Posterior vena cava (tissue), 2 donors: ENCODE measurements at regions not wholly inside any gene's neighbourhood (a gene's known extent, or its start where the extent isn't known, plus 50 kb on each side); places are given as distances from the start of the nearest gene placed in this dataset.
A peak's percentile ranks its signal among the peaks of the same experiment; 100 is the strongest.

ENCODE experiments used
- DNase-seq: peaks from one replicate; pipeline ENCODE4 v3.0.0-alpha.2; 2020; ENCODE audit warnings: low spot score
- intact Hi-C, 2 donors: fragments of 100-400 bp; cut with DNase I; formaldehyde crosslinking; loops; one replicate each; pipeline versions ENCODE4 v1.14.1 to v1.14.2; 2022 to 2023
- donor health status: DM: yes; HTN: yes; CAD: no.
- donor health status: DM: yes; HTN: yes; CAD: no.

DNA sequence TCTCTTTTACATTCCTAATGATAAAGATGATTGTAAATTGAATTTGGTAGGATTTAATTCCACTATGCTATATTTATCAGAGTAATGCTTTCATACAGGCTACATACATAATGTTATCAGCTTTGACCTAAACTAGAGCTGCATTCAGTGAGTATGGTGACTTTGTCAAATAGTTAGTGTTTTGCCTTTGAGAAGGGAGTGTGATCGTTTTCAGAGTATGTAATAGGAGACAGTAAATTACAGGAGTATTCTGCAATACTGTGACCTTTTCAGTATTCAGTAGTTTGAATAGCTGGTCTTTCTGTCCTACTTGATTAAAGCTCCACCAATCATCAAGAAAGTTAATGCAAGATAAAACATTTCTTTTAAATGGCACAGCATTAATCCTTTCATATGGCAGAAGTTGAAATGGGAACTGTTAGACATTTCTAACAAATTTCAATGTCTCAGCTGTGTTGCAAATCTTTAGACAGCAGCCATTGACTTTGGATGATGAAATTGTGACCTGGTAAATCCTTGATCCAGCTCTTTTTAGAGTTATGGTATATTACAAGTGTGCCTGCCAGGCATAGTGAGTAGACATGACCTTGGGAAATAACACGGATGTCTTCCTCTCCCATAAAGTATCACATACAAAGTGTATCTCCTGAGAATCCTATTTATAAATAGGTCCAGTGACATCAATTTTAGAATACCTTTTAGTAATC lies 455.3 kb downstream of the KCTD8 start:
- DNase-seq, result no peak
- intact Hi-C loops, result no loop called here

- intact Hi-C loops, result no loop called here
- DNase-seq, result no peak
These were observed 448.9 kb downstream of the KCTD8 start for GRCh38 chr4:43999669-44000068.

DNA sequence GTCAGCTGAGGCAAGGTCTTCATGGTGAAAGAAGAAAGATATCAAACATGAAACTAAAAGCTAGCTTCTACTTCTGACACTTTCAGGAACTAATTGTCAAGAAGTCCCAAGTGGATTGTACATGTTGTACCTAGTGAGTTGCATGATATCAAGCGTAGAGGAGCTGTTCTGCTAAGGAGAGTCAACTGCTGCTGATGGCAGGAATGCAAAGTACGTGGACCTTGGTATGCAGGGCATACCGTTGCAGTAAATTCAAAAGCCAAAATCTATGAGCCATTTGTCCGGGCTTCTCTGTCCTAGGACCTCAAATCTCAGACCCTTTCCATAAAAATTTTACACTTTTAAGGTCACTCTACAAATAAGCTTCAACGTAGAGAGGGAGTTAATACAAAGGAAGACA lies 446.2 kb downstream of the KCTD8 start:
- DNase-seq, result no peak
- intact Hi-C loops, result no loop called here

GRCh38 chr4:44016570-44017421 lies 431.8 kb downstream of the KCTD8 start:
- no peak for DNase-seq

DNA sequence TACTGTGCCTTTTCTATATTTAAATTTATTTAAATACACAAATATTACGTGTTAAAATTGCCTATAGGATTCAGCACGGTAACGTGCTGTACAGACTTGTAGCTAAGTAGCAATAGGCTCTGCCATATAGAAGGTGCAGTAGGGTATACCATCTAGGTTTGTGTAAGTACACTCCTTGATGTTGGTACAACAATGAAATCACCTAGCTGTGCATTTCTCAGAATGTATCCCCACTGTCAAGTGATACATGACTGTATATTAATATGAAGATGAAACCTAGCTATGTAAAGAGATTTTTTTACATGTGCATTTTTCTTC lies 431.2 kb downstream of the KCTD8 start:
- intact Hi-C loops, result no loop called here
- DNase-seq, result no peak

More at GRCh38 chr4:44016570-44017421, 431.8 kb downstream of the KCTD8 start:
- intact Hi-C loops, result no loop called here

DNA sequence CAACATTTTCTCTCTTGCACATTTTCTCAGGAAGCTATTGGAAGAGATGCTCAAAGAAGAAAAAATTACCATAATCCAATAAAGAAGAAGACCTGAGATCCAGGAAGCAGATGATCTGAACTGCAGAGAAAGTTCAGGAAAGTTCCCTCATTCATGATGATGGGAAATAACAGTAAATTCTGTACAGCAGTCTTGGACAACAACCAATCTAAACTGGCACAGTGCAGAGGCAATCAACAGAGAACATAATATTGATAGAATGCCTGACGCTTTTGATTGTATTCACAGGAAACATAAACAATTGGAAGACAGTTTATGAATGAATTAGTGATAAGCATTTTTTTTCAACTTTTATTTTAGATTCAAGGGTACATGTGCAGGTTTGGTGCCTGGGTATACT lies 428.9 kb downstream of the KCTD8 start:
- DNase-seq, result no peak
- intact Hi-C loops, result no loop called here

- DNase-seq, result no peak
- intact Hi-C loops, result no loop called here
These were observed 423.1 kb downstream of the KCTD8 start for GRCh38 chr4:44025376-44026020.

DNA sequence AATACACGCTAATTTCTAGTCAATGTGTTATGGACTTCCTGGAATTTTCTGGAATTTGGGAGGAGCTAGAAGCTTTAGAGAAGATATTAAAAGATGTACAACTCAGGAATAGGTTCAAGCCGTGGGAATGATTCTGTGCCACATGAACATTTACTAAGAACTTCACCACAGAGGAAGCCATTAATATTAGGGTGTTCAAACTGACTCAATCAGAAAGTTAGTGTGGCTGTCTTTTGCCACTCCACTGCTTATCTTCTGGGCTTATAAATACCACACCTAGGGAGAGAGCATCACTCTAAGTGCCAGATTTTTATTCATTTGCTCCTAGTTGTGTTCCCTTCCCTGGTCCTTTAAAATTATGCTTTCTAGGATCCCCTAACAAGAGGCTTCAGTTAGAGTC lies 409.8 kb downstream of the KCTD8 start:
- no peak for DNase-seq
- intact Hi-C loops, result no loop called here

- no peak for DNase-seq
- intact Hi-C loops, result no loop called here
These were observed 402.1 kb downstream of the KCTD8 start for GRCh38 chr4:44046491-44046890.

DNA sequence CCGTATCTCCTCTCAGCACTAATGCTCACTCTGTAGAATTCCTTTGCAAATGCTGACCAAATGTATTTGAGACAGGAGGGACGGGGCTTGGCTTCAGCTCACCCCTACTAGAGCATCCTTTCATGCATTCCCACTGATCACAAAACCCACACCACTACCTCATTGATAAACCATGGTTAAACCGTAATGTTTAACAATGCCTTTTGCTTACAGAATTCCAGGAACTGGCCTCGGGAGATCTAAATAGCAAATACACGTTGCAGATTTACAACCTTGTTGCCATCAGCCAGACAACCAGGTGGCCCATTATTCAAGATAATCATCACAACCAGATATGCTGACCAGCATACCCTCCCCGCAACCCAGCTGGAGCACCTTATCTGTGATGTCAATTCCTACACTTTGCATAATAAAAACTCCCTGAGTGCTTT lies 391.9 kb downstream of the KCTD8 start:
- intact Hi-C loops, result no loop called here
- DNase-seq, result no peak

DNA sequence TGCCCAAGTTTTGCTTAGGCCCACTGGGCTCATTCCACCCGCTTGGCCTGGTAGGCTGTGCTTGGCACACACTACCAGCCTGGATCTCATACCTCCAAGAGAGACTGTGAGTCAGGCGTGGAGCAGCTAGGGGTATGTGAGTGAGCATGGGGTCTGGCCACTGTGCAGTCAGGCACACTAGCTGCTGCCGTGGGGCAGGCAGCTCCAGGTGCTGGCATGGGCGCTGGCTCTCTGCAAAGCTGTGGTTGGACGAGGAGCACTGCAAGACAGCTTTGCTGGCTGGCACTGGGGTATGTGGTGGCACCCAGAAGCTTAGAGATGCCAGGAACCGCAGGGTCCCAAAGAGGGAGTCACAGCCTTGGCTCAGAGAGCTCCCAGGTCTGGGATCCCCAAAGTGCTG lies 377.8 kb downstream of the KCTD8 start:
- intact Hi-C loops, result no loop called here
- peak; percentile 46 for DNase-seq

DNA sequence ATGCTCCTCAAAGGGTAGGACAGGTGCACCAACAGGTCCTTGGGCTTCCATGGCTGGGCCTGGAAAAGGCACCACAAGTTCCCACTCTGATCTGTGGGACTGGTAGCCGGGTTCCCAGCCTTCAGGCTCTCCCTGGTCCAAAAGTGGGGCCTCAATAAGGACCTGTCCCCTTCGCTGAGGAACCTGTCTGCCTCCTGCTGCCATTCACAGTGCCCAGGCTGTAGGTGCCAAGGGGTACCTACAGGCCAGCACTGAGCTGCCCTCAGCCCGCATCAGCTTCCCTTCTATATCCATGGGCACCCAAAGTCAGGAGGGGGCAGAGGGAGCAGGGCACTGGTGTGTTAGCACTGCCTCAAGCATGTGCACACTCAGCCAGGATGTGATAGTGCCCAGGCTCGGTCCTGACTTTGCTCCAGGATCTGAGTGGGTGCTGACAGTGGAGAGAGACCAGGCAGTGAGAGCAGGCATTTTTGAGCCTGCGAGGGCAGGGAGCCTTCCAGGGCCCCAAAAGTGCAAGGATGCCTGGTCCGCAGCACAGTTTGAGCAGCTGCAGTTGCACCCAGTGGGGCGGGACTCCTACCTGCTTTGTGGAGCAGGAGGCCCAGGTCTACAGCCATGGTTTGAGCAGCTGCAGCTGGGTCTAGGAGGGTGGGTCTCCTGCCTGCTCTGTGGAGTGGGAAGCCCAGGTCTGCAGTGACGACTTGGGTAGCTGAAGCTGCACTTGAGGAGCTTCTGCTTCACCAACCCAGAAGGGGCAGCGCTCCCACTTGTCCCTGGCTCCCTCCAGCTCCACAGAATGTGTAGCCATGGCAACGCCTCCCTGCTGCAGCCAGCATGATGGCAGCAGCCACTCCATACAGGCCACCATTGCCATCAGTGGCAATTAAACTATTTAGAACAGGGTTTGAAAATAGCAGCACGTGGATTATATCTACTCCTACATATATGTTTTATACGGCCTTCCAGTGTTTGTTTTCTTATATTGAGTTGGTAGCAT lies 376.4 kb downstream of the KCTD8 start:
- intact Hi-C loops, result no loop called here

GRCh38 chr4:44086753-44087152 lies 361.9 kb downstream of the KCTD8 start:
- intact Hi-C loops, result no loop called here
- DNase-seq, result no peak

More for the DNA sequence above, 376.4 kb downstream of the KCTD8 start:
- DNase-seq, result peak; percentile 43

DNA sequence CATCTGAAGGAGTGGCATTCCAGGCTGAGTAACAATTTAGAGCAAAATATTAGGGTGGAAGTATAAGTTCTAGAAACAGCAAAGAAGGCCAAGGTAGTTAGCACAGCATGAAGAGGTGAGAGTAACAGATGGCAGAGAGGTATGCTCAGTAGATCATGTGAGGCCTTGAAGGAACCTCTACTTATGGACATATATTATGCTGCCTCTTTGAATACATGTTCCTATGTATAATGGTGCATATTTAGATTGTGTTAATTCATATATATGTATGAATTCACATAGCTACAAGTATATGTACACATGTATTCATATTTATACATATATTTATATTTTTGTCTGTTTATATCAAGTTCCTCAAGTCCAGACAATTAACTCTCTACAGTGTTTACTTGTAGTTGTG lies 355.2 kb downstream of the KCTD8 start:
- intact Hi-C loops, result no loop called here
- no peak for DNase-seq

DNA sequence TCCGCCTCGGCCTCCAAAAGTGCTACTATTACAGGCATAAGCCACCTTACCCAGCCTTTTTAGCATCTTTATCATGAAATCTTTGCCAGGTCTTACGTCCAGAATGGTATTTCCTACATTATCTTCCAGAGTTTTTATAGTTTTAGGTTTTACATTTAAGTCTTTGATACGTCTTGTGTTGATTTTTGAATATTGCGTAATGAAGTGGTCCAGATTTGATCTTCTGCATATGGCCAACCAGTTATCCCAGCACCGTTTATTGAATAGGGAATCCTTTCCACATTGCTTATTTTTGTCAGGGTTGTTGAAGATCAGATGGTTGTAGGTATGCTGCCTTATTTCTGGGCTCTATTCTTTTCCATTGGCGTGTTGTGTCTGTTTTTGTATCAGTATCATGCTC lies 349.6 kb downstream of the KCTD8 start:
- intact Hi-C loops, result no loop called here
- no peak for DNase-seq

- no peak for DNase-seq
These were observed 348.2 kb downstream of the KCTD8 start for GRCh38 chr4:44100456-44100855.

DNA sequence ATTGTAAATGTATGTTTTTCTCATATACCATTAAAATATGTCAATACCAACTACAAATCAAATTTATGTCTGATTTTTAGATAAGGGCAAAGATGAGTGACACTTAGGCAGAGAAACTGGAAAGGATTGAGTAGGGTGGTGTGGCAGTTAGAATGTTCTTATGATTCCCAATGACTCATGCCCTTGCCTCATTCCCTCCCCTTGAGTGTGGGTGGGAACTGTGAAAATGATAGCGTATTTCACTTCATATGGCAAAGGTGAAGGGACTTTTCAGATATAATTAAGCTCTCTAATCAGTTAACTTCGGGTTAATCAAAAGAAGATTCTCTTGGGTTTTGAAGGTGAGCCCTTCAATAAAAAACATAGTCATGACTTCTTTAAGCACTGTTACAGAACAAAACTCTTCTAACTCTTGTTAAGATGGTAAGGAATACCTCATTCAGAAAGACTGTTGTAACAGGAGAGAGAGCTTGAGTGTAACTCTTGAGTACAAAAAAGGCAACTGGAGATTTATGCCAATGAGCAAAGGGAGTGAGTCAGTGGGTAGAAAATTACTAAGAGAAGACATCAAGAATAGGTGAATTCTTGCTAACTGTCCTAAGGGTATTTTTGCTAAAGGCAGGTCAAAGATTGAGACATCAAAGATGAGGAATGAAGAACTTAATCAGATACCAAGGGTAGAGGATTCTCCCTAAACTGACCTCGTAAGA lies 329.5 kb downstream of the KCTD8 start:
- no peak for DNase-seq
- intact Hi-C loops, result no loop called here

More at GRCh38 chr4:44100456-44100855, 348.2 kb downstream of the KCTD8 start:
- intact Hi-C loops, result no loop called here

- no peak for DNase-seq
- intact Hi-C loops, result no loop called here
These were observed 328.0 kb downstream of the KCTD8 start for GRCh38 chr4:44120646-44121045.

GRCh38 chr4:44121210-44121609 lies 327.4 kb downstream of the KCTD8 start:
- intact Hi-C loops, result no loop called here
- no peak for DNase-seq
